ENCODE measurements at regions not wholly inside any gene's neighbourhood (a gene's known extent, or its start where the extent isn't known, plus 50 kb on each side); places are given as distances from the start of the nearest gene placed in this dataset.
"Not testable (repeated sequence)": the region's sequence is repeated elsewhere in the genome, so short reads cannot be mapped to it uniquely, and the experiment has no call there.

GRCh38 chr20:40073535-40074111 lies 615.4 kb downstream of the MAFB start:
- DNase-seq (ENCODE audit: low read depth in 3 of 3) = no peak

GRCh38 chr20:40072907-40073306 lies 616.1 kb downstream of the MAFB start:
- no peak for DNase-seq (ENCODE audit: low read depth in 3 of 3)

GRCh38 chr20:40056171-40056570 lies 632.9 kb downstream of the MAFB start:
- DNase-seq (ENCODE audit: low read depth in 3 of 3) = no peak

- no peak for DNase-seq (ENCODE audit: low read depth in 3 of 3)
These were observed 633.3 kb downstream of the MAFB start for GRCh38 chr20:40055711-40056110.

- no peak for DNase-seq (ENCODE audit: low read depth in 3 of 3)
These were observed 634.7 kb downstream of the MAFB start for GRCh38 chr20:40054311-40054710.

- DNase-seq (ENCODE audit: low read depth in 3 of 3) = no peak
These were observed 638.4 kb downstream of the MAFB start for GRCh38 chr20:40050596-40050995.

- DNase-seq (ENCODE audit: low read depth in 3 of 3) = no peak
These were observed 639.2 kb downstream of the MAFB start for GRCh38 chr20:40049854-40050253.

- DNase-seq (ENCODE audit: low read depth in 3 of 3) = no peak
These were observed 642.3 kb downstream of the MAFB start for GRCh38 chr20:40046703-40047102.

GRCh38 chr20:40037511-40037910 lies 651.5 kb downstream of the MAFB start:
- no peak for DNase-seq (ENCODE audit: low read depth in 3 of 3)

GRCh38 chr20:40029589-40029988 lies 659.4 kb downstream of the MAFB start:
- DNase-seq (ENCODE audit: low read depth in 3 of 3) = no peak

- DNase-seq (ENCODE audit: low read depth in 3 of 3) = no peak
These were observed 669.5 kb downstream of the MAFB start for GRCh38 chr20:40019510-40019909.

- DNase-seq (ENCODE audit: low read depth in 3 of 3) = no peak
These were observed 671.3 kb downstream of the MAFB start for GRCh38 chr20:40017765-40018164.

- no peak for DNase-seq (ENCODE audit: low read depth in 3 of 3)
These were observed 672.1 kb downstream of the MAFB start for GRCh38 chr20:40016890-40017289.

- DNase-seq (ENCODE audit: low read depth in 3 of 3) = no peak
These were observed 672.6 kb downstream of the MAFB start for GRCh38 chr20:40016392-40016791.

GRCh38 chr20:40012026-40012425 lies 677.0 kb downstream of the MAFB start:
- not testable (repeated sequence) for DNase-seq (ENCODE audit: low read depth in 3 of 3)

GRCh38 chr20:40010483-40010882 lies 678.6 kb downstream of the MAFB start:
- DNase-seq (ENCODE audit: low read depth in 3 of 3) = no peak

GRCh38 chr20:40009542-40009941 lies 679.5 kb downstream of the MAFB start:
- DNase-seq (ENCODE audit: low read depth in 3 of 3) = no peak

- no peak for DNase-seq (ENCODE audit: low read depth in 3 of 3)
These were observed 680.9 kb downstream of the MAFB start for GRCh38 chr20:40008177-40008576.

- DNase-seq (ENCODE audit: low read depth in 3 of 3) = no peak
These were observed 682.7 kb downstream of the MAFB start for GRCh38 chr20:40006168-40006860.

- not testable (repeated sequence) for DNase-seq (ENCODE audit: low read depth in 3 of 3)
These were observed 684.9 kb downstream of the MAFB start for GRCh38 chr20:40004092-40004491.

- no peak for DNase-seq (ENCODE audit: low read depth in 3 of 3)
These were observed 695.3 kb downstream of the MAFB start for GRCh38 chr20:39993742-39994141.

GRCh38 chr20:39990692-39991091 lies 698.3 kb downstream of the MAFB start:
- no peak for DNase-seq (ENCODE audit: low read depth in 3 of 3)

- no peak for DNase-seq (ENCODE audit: low read depth in 3 of 3)
These were observed 700.0 kb downstream of the MAFB start for GRCh38 chr20:39988991-39989390.

Measured in stimulated activated CD4-positive, alpha-beta T cell treated with anti-CD3 and anti-CD28 coated beads, TNF-alpha, amount 100 ng/mL, for 24 hours (primary cell).